ENCODE measurements at regions not wholly inside any gene's neighbourhood (a gene's known extent, or its start where the extent isn't known, plus 50 kb on each side); places are given as distances from the start of the nearest gene placed in this dataset.

- no peak for DNase-seq
- Histone ChIP-seq H3K27me3 (replicated peaks; ENCODE audit: control insufficient read depth, insufficient read depth, low read length, poor library complexity, severe bottlenecking) (no peaks in the 10 kb centered on the region), H3K9me3 (ENCODE audit: control insufficient read depth, low read length) (no peaks in the 10 kb centered on the region), H3K36me3 (ENCODE audit: control insufficient read depth, insufficient read depth, low read length) (no peaks in the 10 kb centered on the region), H3K4me1 (ENCODE audit: control insufficient read depth, insufficient read depth, low read length, poor library complexity, severe bottlenecking) (no peaks in the 10 kb centered on the region), H3K27ac (ENCODE audit: insufficient read depth, low read length, poor library complexity, severe bottlenecking) (no peak overlapping the region), H3K4me3 (ENCODE audit: insufficient read depth, low read depth, low read length, poor library complexity, severe bottlenecking) (no peak overlapping the region)
These were observed 175.7 kb upstream of the UBL3 start for GRCh38 chr13:30026093-30026492.

GRCh38 chr13:30025351-30025750 lies 174.9 kb upstream of the UBL3 start:
- no peaks in the 10 kb centered on the region for H3K27me3 ChIP-seq (replicated peaks; ENCODE audit: control insufficient read depth, insufficient read depth, low read length, poor library complexity, severe bottlenecking)
- H3K36me3 ChIP-seq (ENCODE audit: control insufficient read depth, insufficient read depth, low read length) = no peaks in the 10 kb centered on the region
- no peaks in the 10 kb centered on the region for H3K9me3 ChIP-seq (ENCODE audit: control insufficient read depth, low read length)
- no peak overlapping the region for H3K27ac ChIP-seq (ENCODE audit: insufficient read depth, low read length, poor library complexity, severe bottlenecking)
- H3K4me1 ChIP-seq (ENCODE audit: control insufficient read depth, insufficient read depth, low read length, poor library complexity, severe bottlenecking) = no peaks in the 10 kb centered on the region
- DNase-seq = no peak
- H3K4me3 ChIP-seq (ENCODE audit: insufficient read depth, low read depth, low read length, poor library complexity, severe bottlenecking) = no peak overlapping the region

- Histone ChIP-seq H3K4me3 (ENCODE audit: insufficient read depth, low read depth, low read length, poor library complexity, severe bottlenecking) (no peak overlapping the region), H3K36me3 (ENCODE audit: control insufficient read depth, insufficient read depth, low read length) (no peaks in the 10 kb centered on the region), H3K4me1 (ENCODE audit: control insufficient read depth, insufficient read depth, low read length, poor library complexity, severe bottlenecking) (no peaks in the 10 kb centered on the region), H3K27me3 (replicated peaks; ENCODE audit: control insufficient read depth, insufficient read depth, low read length, poor library complexity, severe bottlenecking) (no peaks in the 10 kb centered on the region), H3K27ac (ENCODE audit: insufficient read depth, low read length, poor library complexity, severe bottlenecking) (no peak overlapping the region), H3K9me3 (ENCODE audit: control insufficient read depth, low read length) (no peaks in the 10 kb centered on the region)
- DNase-seq = no peak
These were observed 173.9 kb upstream of the UBL3 start for GRCh38 chr13:30024125-30024865.

DNA sequence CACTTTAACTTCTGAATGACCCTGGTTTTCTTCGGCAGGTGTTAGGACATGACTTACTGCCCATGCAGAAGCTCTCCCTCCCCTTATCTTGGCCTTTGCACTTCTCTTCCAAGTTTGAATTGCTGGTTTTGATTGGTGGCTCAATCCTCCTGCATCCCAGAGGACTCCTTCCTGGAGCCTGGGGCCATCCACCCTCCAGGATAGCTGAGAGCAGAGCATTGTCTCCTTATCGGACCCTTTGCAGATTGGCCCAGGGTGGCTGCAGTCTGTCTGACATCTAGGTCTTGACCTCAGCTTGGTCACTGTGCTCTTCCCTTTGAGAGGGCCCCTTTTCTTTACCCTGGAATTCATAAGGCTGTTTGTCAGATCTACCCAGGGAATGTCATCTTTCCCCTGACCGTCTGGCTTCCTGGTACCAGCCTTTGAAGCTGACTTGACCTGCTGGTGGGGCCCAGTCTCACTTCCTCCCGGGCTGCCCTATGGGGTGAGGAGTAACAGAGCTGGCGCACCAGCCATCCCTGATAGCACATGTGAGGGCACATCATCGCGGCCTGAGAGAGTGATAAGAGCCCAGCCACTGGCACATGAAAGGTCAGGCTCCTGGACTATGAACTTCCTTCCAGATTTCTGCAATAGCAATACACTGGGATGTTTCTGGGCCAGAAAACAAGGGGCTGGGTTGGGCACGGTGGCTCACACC lies 172.9 kb upstream of the UBL3 start:
- Histone ChIP-seq H3K9me3 (ENCODE audit: control insufficient read depth, low read length) (no peaks in the 10 kb centered on the region), H3K4me1 (ENCODE audit: control insufficient read depth, insufficient read depth, low read length, poor library complexity, severe bottlenecking) (no peaks in the 10 kb centered on the region), H3K27ac (ENCODE audit: insufficient read depth, low read length, poor library complexity, severe bottlenecking) (no peak overlapping the region), H3K36me3 (ENCODE audit: control insufficient read depth, insufficient read depth, low read length) (no peaks in the 10 kb centered on the region), H3K27me3 (replicated peaks; ENCODE audit: control insufficient read depth, insufficient read depth, low read length, poor library complexity, severe bottlenecking) (no peaks in the 10 kb centered on the region), H3K4me3 (ENCODE audit: insufficient read depth, low read depth, low read length, poor library complexity, severe bottlenecking) (no peak overlapping the region)
- no peak for DNase-seq

DNA sequence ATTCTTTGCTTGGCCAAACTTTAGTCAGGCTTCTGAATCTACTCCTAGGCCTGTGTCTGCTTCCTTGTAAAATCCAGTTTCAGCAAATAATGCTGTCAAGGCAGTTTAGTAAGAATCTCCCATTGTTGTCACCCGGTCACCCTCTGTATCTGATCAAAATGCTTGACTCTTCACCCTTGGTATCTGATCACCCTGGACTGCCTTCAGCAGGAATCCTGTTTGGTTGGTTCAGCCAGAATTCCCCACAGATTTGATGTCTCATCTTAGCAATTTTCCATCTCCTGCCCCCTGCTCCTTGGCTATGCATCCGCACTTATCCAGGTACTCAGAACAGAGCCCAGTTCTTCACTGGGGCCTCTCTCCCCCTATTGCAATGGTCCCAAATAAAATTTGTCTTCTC lies 172.4 kb upstream of the UBL3 start:
- Histone ChIP-seq H3K36me3 (ENCODE audit: control insufficient read depth, insufficient read depth, low read length) (no peaks in the 10 kb centered on the region), H3K4me3 (ENCODE audit: insufficient read depth, low read depth, low read length, poor library complexity, severe bottlenecking) (no peak overlapping the region), H3K4me1 (ENCODE audit: control insufficient read depth, insufficient read depth, low read length, poor library complexity, severe bottlenecking) (no peaks in the 10 kb centered on the region), H3K27me3 (replicated peaks; ENCODE audit: control insufficient read depth, insufficient read depth, low read length, poor library complexity, severe bottlenecking) (no peaks in the 10 kb centered on the region), H3K9me3 (ENCODE audit: control insufficient read depth, low read length) (no peaks in the 10 kb centered on the region), H3K27ac (ENCODE audit: insufficient read depth, low read length, poor library complexity, severe bottlenecking) (no peak overlapping the region)
- no peak for DNase-seq

DNA sequence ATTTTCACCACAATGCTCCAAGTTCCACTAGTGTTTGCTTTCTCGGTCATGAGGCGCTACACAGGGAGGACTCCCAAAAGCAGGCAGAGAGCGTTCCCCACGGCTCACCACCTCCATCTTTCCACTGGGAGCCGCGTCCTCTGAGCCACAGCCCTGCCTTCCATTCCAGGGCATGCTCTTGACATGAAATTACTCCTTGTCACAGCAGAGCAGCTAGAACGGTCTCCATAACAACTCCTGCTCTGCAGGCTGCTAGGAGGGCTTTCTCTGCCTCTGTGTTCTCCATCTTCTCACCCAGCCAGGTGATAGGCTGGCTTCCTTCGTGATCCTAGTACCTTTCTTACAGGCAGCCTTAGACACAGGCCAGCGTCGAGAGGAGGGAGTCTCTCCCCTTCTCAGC lies 171.8 kb upstream of the UBL3 start:
- no peaks in the 10 kb centered on the region for H3K27me3 ChIP-seq (replicated peaks; ENCODE audit: control insufficient read depth, insufficient read depth, low read length, poor library complexity, severe bottlenecking)
- no peaks in the 10 kb centered on the region for H3K36me3 ChIP-seq (ENCODE audit: control insufficient read depth, insufficient read depth, low read length)
- no peak overlapping the region for H3K4me3 ChIP-seq (ENCODE audit: insufficient read depth, low read depth, low read length, poor library complexity, severe bottlenecking)
- no peak overlapping the region for H3K27ac ChIP-seq (ENCODE audit: insufficient read depth, low read length, poor library complexity, severe bottlenecking)
- no peaks in the 10 kb centered on the region for H3K9me3 ChIP-seq (ENCODE audit: control insufficient read depth, low read length)
- H3K4me1 ChIP-seq (ENCODE audit: control insufficient read depth, insufficient read depth, low read length, poor library complexity, severe bottlenecking) = no peaks in the 10 kb centered on the region
- no peak for DNase-seq

GRCh38 chr13:30021611-30022010 lies 171.2 kb upstream of the UBL3 start:
- no peaks in the 10 kb centered on the region for H3K36me3 ChIP-seq (ENCODE audit: control insufficient read depth, insufficient read depth, low read length)

GRCh38 chr13:30020726-30021312 lies 170.4 kb upstream of the UBL3 start:
- Histone ChIP-seq H3K4me1 (ENCODE audit: control insufficient read depth, insufficient read depth, low read length, poor library complexity, severe bottlenecking) (no peaks in the 10 kb centered on the region), H3K27ac (ENCODE audit: insufficient read depth, low read length, poor library complexity, severe bottlenecking) (no peak overlapping the region), H3K27me3 (replicated peaks; ENCODE audit: control insufficient read depth, insufficient read depth, low read length, poor library complexity, severe bottlenecking) (no peaks in the 10 kb centered on the region), H3K36me3 (ENCODE audit: control insufficient read depth, insufficient read depth, low read length) (no peaks in the 10 kb centered on the region), H3K9me3 (ENCODE audit: control insufficient read depth, low read length) (no peaks in the 10 kb centered on the region), H3K4me3 (ENCODE audit: insufficient read depth, low read depth, low read length, poor library complexity, severe bottlenecking) (no peak overlapping the region)
- DNase-seq = no peak

More at GRCh38 chr13:30021611-30022010, 171.2 kb upstream of the UBL3 start:
- no peak for DNase-seq
- H3K27me3 ChIP-seq (replicated peaks; ENCODE audit: control insufficient read depth, insufficient read depth, low read length, poor library complexity, severe bottlenecking) = no peaks in the 10 kb centered on the region
- H3K4me1 ChIP-seq (ENCODE audit: control insufficient read depth, insufficient read depth, low read length, poor library complexity, severe bottlenecking) = no peaks in the 10 kb centered on the region
- H3K27ac ChIP-seq (ENCODE audit: insufficient read depth, low read length, poor library complexity, severe bottlenecking) = no peak overlapping the region
- H3K4me3 ChIP-seq (ENCODE audit: insufficient read depth, low read depth, low read length, poor library complexity, severe bottlenecking) = no peak overlapping the region
- H3K9me3 ChIP-seq (ENCODE audit: control insufficient read depth, low read length) = no peaks in the 10 kb centered on the region

GRCh38 chr13:30019648-30020626 lies 169.5 kb upstream of the UBL3 start:
- DNase-seq = no peak
- Histone ChIP-seq H3K36me3 (ENCODE audit: control insufficient read depth, insufficient read depth, low read length) (no peaks in the 10 kb centered on the region), H3K27me3 (replicated peaks; ENCODE audit: control insufficient read depth, insufficient read depth, low read length, poor library complexity, severe bottlenecking) (no peaks in the 10 kb centered on the region), H3K9me3 (ENCODE audit: control insufficient read depth, low read length) (no peaks in the 10 kb centered on the region), H3K4me1 (ENCODE audit: control insufficient read depth, insufficient read depth, low read length, poor library complexity, severe bottlenecking) (no peaks in the 10 kb centered on the region), H3K27ac (ENCODE audit: insufficient read depth, low read length, poor library complexity, severe bottlenecking) (no peak overlapping the region), H3K4me3 (ENCODE audit: insufficient read depth, low read depth, low read length, poor library complexity, severe bottlenecking) (no peak overlapping the region)
